K562 (cell line): ENCODE measurements at regions not wholly inside any gene's neighbourhood (a gene's known extent, or its start where the extent isn't known, plus 50 kb on each side); places are given as distances from the start of the nearest gene placed in this dataset.

ENCODE experiments used
- ATAC-seq: fragments of 200-7000 bp; cut with Tn5 transposase; 3 replicates; pipeline ENCODE4 v1.9.1; 2020; ENCODE audit warnings: moderate library complexity
- BruUV-seq: library from RNA; stranded (reverse); fragments of 400-500 nt; replicated peaks from 2 replicates; lab custom pipeline; 2021; lab: Mats Ljungman, UMichigan
- CTCF ChIA-PET: fragments of 300-600 bp; formaldehyde crosslinking; extraction: SDS; loops from one replicate; lab custom pipeline; 2021; ENCODE audit warnings: low intra/inter-chr PET ratio; lab: Yijun Ruan, JAX
- POLR2A ChIA-PET: fragments of 300-600, 350-650 bp; sonication (Branson Sonifier 250); formaldehyde crosslinking; extraction: SDS; loops from one replicate; lab custom pipeline; 2021; ENCODE audit warnings: antibody characterized with exemption, inconsistent platforms; lab: Yijun Ruan, JAX
- DNase-seq, 4 experiments: peaks; one replicate each; pipeline versions ENCODE4 v3.0.0 to v3.0.0-alpha.2; 2011 to 2018; ENCODE audit warnings: low spot score in 3 of 4, mixed read lengths in 3 of 4; ENCODE audit errors: extremely low read depth in 1 of 4
- FAIRE-seq: peaks from 2 replicates; lab custom pipeline; 2011; peaks lifted over from hg19 to GRCh38; lab: Jason Lieb, UNC
- H2AFZ ChIP-seq: 2 replicates; pipeline ENCODE4 v1.6.0; 2011; ENCODE audit warnings: low read depth, low read length, control low read depth, inconsistent platforms
- H3K27ac ChIP-seq: fragments of 200-600 bp; 3 replicates; pipeline ENCODE4 v1.8.0; 2011; ENCODE audit warnings: low read depth, mild to moderate bottlenecking, control low read depth, inconsistent platforms, low read length, moderate library complexity, mixed read lengths; ENCODE audit errors: extremely low read depth
- H3K27me3 ChIP-seq, 2 experiments: fragments of 300-600 bp in 1 of 2; 2 replicates in 1 of 2; 3 replicates in 1 of 2; pipeline versions ENCODE4 v1.6.0 to v1.8.0; 2011; ENCODE audit warnings: inconsistent platforms in 2 of 2, low read length in 2 of 2, mild to moderate bottlenecking in 1 of 2, mixed read lengths in 1 of 2, moderate library complexity in 1 of 2; ENCODE audit not compliant: control insufficient read depth in 2 of 2, insufficient read depth in 2 of 2
- H3K36me3 ChIP-seq: fragments of 300-600 bp; 3 replicates; pipeline ENCODE4 v1.8.0; 2011; ENCODE audit warnings: mild to moderate bottlenecking, low read length, inconsistent platforms; ENCODE audit not compliant: control insufficient read depth, insufficient read depth
- H3K4me1 ChIP-seq, 2 experiments: fragments of 200-600 bp in 1 of 2; replicated peaks in 1 of 2; 2 replicates in 1 of 2; 3 replicates in 1 of 2; pipeline versions ENCODE4 v1.5.1 to v1.8.0; 2011; ENCODE audit warnings: inconsistent platforms in 2 of 2, low read length in 2 of 2, mild to moderate bottlenecking in 1 of 2, mixed read lengths in 1 of 2, moderate library complexity in 1 of 2; ENCODE audit not compliant: control insufficient read depth in 2 of 2, insufficient read depth in 2 of 2
- H3K4me2 ChIP-seq: 2 replicates; pipeline ENCODE4 v1.6.1; 2011; ENCODE audit warnings: low read length, control low read depth, inconsistent platforms, mixed read lengths; ENCODE audit not compliant: insufficient read depth
- H3K4me3 ChIP-seq: fragments of 200-600 bp; sonication (generic), shearing (Covaris generic); 2 replicates; pipeline ENCODE4 v1.5.1; 2016; ENCODE audit warnings: control low read depth, inconsistent platforms
- H3K79me2 ChIP-seq: fragments of 200-600 bp; 3 replicates; pipeline ENCODE4 v1.8.0; 2011; ENCODE audit warnings: low read length, inconsistent platforms; ENCODE audit not compliant: control insufficient read depth, insufficient read depth
- H3K9ac ChIP-seq, 2 experiments: 2 replicates each; pipeline versions ENCODE4 v1.6.0 to v1.6.1; 2011; ENCODE audit warnings: low read depth in 2 of 2, low read length in 2 of 2, control low read depth in 1 of 2, inconsistent platforms in 1 of 2, mild to moderate bottlenecking in 1 of 2, mixed read lengths in 1 of 2; ENCODE audit not compliant: insufficient read depth in 1 of 2
- H3K9me1 ChIP-seq: one replicate; pipeline ENCODE4 v1.6.0; 2011; ENCODE audit warnings: inconsistent platforms, mild to moderate bottlenecking, low read length, moderate library complexity; ENCODE audit not compliant: control insufficient read depth, insufficient read depth
- H3K9me3 ChIP-seq: replicated peaks from 2 replicates; pipeline ENCODE4 v1.5.1; 2011; ENCODE audit warnings: low read depth, low read length, inconsistent platforms; ENCODE audit not compliant: control insufficient read depth, insufficient read depth
- H4K20me1 ChIP-seq: replicated peaks from 2 replicates; pipeline ENCODE4 v1.6.1; 2011; ENCODE audit warnings: low read length, inconsistent platforms, mixed read lengths; ENCODE audit not compliant: control insufficient read depth, insufficient read depth
- ELF2 ChIP-seq: fragments of 250-450 bp; sonication (Bioruptor Pico); IDR thresholded peaks from 2 replicates; pipeline ENCODE4 v1.5.0; 2021; ENCODE audit warnings: mild to moderate bottlenecking
- ELK3 ChIP-seq: fragments of 450-650 bp; formaldehyde crosslinking; IDR thresholded peaks from 2 replicates; pipeline ENCODE4 v1.4.0; 2020; ENCODE audit warnings: mild to moderate bottlenecking
- HLTF ChIP-seq: fragments of 450-650 bp; IDR thresholded peaks from 2 replicates; pipeline ENCODE4 v1.6.1; 2016
- MBD2 ChIP-seq: sonication (generic); IDR thresholded peaks from 2 replicates; pipeline ENCODE4 v1.6.1; 2016; ENCODE audit warnings: low read depth, borderline replicate concordance
- NONO ChIP-seq, 2 experiments: fragments of 200-400 bp in 1 of 2; fragments of 450-650 bp in 1 of 2; formaldehyde crosslinking in 1 of 2; IDR thresholded peaks; 2 replicates each; pipeline ENCODE4 v1.6.1; 2017; ENCODE audit warnings: low read depth in 2 of 2, mild to moderate bottlenecking in 2 of 2, moderate library complexity in 2 of 2, low read length in 1 of 2
- POLR2G ChIP-seq: fragments of 200-400 bp; formaldehyde crosslinking; IDR thresholded peaks from 2 replicates; pipeline ENCODE4 v1.6.1; 2017; ENCODE audit warnings: low read depth, mild to moderate bottlenecking, antibody characterized with exemption, low read length, moderate library complexity
- SMAD2 ChIP-seq: fragments of 150-350 bp; IDR thresholded peaks from 2 replicates; pipeline ENCODE4 v1.6.1; 2014; ENCODE audit warnings: low read depth, mild to moderate bottlenecking, low read length
- ZBTB12 ChIP-seq: fragments of 250-450 bp; sonication (Bioruptor Pico); IDR thresholded peaks from 2 replicates; pipeline ENCODE4 v1.4.0; 2020
- WGBS: fragments of 100-300 bp; shearing (Covaris generic); methylation state at CpG from one replicate; pipeline ENCODE4 v1.1.6; 2016; ENCODE audit warnings: low coverage, mixed read lengths; ENCODE audit not compliant: insufficient coverage; ENCODE audit errors: missing lambda C conversion rate; 5-methylcytosine and 5-hydroxymethylcytosine counted together
- in situ Hi-C: fragments of 300-500 bp; cut with MboI; formaldehyde crosslinking; loops from 4 replicates; pipeline ENCODE4 v1.15.0; 2018; ENCODE audit warnings: inconsistent platforms, mixed read lengths
- intact Hi-C: fragments of 100-400 bp; cut with micrococcal nuclease; formaldehyde crosslinking; loops from 2 replicates; pipeline ENCODE4 v1.14.2; 2022
- TF ChIP-seq, protein P1 (sequence below): fragments of 250-450 bp; sonication (Bioruptor Pico); IDR thresholded peaks from 2 replicates; pipeline ENCODE4 v1.8.0; 2021; ENCODE audit warnings: mild to moderate bottlenecking, moderate library complexity
- TF ChIP-seq, protein P2 (sequence below): fragments of 250-450 bp; sonication (Bioruptor Pico); IDR thresholded peaks from 2 replicates; pipeline ENCODE4 v1.4.0; 2020

DNA sequence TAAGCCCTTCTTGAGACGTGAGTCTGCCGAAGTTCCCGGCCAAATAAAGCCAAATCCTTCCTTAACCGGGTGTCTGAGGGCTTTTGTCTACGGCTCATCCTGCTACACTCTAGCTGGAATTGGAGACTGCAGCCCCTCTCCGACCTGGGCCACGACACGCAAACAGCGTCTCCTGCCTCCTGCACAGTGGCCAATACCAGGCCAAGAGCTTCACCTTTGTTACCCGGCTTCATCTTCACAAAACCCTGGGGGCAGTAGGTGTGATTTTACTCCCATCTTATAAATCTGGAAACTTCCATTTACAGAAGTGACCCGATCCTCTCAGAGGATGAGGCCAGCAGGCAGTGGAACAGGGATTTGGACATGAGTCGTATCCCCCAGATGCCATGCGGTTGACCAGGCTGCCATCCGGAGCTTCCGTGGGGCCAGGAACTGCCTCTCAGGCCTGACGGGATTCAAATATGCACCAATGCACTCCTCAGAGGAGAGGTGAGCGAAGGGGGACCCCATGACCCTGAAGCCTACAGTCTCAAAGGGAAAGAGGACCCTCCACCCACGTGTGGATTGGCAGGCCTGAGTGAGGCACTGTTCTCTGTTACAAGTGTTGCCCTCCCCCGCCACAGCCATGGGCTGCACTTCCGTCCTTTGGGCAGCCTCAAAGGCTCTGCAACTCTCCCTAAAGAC, 53.2 kb upstream of the KLF13 start:
- WGBS, result 16% methylated on average over 16 of the region's 20 CpGs
- no TSS peak for BruUV-seq
- DNase-seq, result no peak
- intact Hi-C loops, result no loop called here
- Histone ChIP-seq H3K79me2 (no peaks in the 10 kb centered on the region), H3K9ac (no peak overlapping the region), H3K27ac (no peak overlapping the region), H3K36me3 (no peaks in the 10 kb centered on the region), H3K9me3 (no peaks in the 10 kb centered on the region), H3K4me3 (no peak overlapping the region), H3K9me1 (peaks cover 1% of the 10 kb centered on the region), H2AFZ (peak overlapping the region; percentile 23; the same call in 1 of the 2 replicates), H3K4me2 (no peak overlapping the region), H4K20me1 (no peaks in the 10 kb centered on the region; the same call in 1 of the 2 replicates), H3K4me1 (peaks cover 0 to 3% of the 10 kb centered on the region in 2 experiments; a peak in 1 of 5 replicates)
- in situ Hi-C loops, result no loop called here
- no peak for ATAC-seq
- FAIRE-seq, result no peak
- CTCF ChIA-PET, result no interaction called here
- no peak for TF ChIP-seq SMAD2
- TF ChIP-seq, protein P1, sequence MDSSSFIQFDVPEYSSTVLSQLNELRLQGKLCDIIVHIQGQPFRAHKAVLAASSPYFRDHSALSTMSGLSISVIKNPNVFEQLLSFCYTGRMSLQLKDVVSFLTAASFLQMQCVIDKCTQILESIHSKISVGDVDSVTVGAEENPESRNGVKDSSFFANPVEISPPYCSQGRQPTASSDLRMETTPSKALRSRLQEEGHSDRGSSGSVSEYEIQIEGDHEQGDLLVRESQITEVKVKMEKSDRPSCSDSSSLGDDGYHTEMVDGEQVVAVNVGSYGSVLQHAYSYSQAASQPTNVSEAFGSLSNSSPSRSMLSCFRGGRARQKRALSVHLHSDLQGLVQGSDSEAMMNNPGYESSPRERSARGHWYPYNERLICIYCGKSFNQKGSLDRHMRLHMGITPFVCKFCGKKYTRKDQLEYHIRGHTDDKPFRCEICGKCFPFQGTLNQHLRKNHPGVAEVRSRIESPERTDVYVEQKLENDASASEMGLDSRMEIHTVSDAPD (CRISPR knock-in tag), result no peak
- TF ChIP-seq POLR2G, result no peak
- no peak for TF ChIP-seq ELF2
- no peak for TF ChIP-seq NONO (IDR thresholded peaks at IDR 0.05; ENCODE audit: low read depth in 2 of 2, low read length in 1 of 2)
- TF ChIP-seq, protein P2, sequence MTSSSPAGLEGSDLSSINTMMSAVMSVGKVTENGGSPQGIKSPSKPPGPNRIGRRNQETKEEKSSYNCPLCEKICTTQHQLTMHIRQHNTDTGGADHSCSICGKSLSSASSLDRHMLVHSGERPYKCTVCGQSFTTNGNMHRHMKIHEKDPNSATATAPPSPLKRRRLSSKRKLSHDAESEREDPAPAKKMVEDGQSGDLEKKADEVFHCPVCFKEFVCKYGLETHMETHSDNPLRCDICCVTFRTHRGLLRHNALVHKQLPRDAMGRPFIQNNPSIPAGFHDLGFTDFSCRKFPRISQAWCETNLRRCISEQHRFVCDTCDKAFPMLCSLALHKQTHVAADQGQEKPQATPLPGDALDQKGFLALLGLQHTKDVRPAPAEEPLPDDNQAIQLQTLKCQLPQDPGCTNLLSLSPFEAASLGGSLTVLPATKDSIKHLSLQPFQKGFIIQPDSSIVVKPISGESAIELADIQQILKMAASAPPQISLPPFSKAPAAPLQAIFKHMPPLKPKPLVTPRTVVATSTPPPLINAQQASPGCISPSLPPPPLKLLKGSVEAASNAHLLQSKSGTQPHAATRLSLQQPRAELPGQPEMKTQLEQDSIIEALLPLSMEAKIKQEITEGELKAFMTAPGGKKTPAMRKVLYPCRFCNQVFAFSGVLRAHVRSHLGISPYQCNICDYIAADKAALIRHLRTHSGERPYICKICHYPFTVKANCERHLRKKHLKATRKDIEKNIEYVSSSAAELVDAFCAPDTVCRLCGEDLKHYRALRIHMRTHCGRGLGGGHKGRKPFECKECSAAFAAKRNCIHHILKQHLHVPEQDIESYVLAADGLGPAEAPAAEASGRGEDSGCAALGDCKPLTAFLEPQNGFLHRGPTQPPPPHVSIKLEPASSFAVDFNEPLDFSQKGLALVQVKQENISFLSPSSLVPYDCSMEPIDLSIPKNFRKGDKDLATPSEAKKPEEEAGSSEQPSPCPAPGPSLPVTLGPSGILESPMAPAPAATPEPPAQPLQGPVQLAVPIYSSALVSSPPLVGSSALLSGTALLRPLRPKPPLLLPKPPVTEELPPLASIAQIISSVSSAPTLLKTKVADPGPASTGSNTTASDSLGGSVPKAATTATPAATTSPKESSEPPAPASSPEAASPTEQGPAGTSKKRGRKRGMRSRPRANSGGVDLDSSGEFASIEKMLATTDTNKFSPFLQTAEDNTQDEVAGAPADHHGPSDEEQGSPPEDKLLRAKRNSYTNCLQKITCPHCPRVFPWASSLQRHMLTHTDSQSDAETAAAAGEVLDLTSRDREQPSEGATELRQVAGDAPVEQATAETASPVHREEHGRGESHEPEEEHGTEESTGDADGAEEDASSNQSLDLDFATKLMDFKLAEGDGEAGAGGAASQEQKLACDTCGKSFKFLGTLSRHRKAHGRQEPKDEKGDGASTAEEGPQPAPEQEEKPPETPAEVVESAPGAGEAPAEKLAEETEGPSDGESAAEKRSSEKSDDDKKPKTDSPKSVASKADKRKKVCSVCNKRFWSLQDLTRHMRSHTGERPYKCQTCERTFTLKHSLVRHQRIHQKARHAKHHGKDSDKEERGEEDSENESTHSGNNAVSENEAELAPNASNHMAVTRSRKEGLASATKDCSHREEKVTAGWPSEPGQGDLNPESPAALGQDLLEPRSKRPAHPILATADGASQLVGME (CRISPR knock-in tag), result no peak
- TF ChIP-seq ZBTB12 (CRISPR knock-in tag), result no peak
- TF ChIP-seq ELK3 (CRISPR knock-in tag), result no peak
- no peak for TF ChIP-seq HLTF
- no peak for TF ChIP-seq MBD2
- TF ChIP-seq, all 486 proteins: peak for 0
- POLR2A ChIA-PET, result interaction anchor here (1.5 kb wide), 1 partner anchor 12 kb away, joined by 3 read pairs; no protein-coding TSS in a partner anchor
- H3K27me3 ChIP-seq, result peaks cover 0 to 34% of the 10 kb centered on the region in 2 experiments; a peak in 3 of 5 replicates
